HG02798 (cell line): ENCODE measurements at regions not wholly inside any gene's neighbourhood (a gene's known extent, or its start where the extent isn't known, plus 50 kb on each side); places are given as distances from the start of the nearest gene placed in this dataset.

ENCODE experiments used
- ATAC-seq: cut with Tn5 transposase; IDR thresholded peaks from one replicate; pipeline ENCODE4 v1.9.1; 2021; ENCODE audit warnings: mild to moderate bottlenecking; ENCODE audit not compliant: unreplicated experiment, poor library complexity

GRCh38 chr5:104733063-104733669 lies 1170.6 kb upstream of the NUDT12 start:
- no peak for ATAC-seq

DNA sequence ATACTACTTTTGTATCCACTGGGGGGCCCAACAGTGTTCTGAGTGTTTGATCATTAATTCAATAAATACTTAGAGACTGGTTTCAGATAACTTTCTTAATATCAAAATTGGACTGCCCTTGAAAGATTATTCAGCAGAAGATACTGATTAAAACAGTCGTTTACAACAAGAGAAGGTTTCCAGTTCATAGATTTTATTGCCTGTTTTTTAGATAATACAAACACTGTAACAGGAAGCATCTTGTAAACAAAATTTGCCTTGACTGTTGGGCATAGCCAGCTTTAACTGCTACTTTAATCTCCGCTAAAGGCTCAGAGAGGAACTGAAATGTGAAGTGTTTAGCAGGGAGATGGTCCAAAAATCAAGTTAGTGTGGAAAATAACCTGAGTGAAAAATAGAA lies 1168.7 kb upstream of the NUDT12 start:
- no peak for ATAC-seq

GRCh38 chr5:104708027-104708426 lies 1145.4 kb upstream of the NUDT12 start:
- no peak for ATAC-seq

GRCh38 chr5:104706600-104706999 lies 1144.0 kb upstream of the NUDT12 start:
- no peak for ATAC-seq

DNA sequence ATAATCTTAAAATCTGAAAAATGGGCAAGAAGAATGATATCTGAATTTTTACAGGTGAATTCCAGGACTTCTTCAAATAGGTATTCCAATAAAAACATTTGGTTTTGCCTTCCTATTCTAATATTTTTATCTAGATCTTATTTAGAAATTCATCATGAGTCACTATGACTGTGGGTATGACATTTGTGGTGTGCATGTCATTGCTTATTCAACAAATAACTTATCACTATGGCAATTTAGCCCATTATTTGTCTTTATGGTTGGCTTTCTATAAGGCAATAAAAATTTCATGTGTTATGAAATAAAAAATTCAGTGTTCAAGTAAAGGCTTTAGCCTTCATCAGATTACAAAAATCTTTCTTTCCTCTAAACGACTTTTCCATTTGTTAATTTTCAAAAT lies 1139.6 kb upstream of the NUDT12 start:
- no peak for ATAC-seq

- no peak for ATAC-seq
Observed at GRCh38 chr5:104699438-104699837, 1136.8 kb upstream of the NUDT12 start.

GRCh38 chr5:104661256-104661655 lies 1098.7 kb upstream of the NUDT12 start:
- no peak for ATAC-seq

DNA sequence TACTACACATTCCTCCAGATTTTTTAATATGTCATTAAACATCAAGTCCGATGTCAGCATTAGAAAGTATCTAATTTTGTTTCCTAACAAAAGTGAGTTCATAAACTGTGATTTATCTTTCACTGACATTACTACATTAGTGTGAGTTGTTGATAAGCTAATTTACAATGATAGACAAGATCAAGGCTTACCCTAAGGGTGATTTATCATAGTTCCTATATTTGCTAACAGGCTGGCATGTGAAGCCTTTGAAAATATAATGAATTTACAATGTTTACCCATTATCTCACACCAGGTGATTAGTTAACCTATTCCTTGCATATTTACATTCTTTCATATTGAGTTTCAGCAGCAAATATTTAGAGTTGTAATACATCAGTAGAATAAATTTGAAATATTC lies 1096.9 kb upstream of the NUDT12 start:
- ATAC-seq, result no peak

DNA sequence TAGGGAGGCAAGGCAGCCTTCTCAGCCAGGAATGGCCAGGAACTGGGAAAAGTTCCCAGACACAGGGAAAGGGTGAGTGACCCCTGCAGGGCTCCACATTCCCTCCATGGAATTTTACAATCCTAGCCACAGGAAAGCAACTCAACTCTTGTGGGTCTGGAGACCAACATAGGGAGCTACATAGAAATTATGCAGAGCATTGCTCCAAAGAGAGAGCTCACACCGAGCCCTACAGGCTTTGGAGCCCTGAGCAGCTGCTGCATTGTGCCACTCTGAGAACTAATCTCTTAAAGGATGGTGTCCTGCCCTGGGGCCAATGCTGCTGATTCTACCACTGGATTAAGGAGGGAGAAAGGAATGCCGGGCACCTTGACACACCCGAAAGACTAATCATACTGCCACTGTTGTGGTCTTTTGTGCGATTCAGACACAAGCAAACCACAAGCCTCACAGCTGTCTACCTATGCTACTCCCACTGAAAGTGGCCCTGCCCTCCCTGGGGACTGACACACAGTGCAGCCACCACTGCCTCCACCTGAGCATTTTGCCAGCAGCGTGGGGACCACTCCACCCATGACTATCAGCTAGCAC lies 1089.8 kb upstream of the NUDT12 start:
- ATAC-seq, result no peak

- ATAC-seq, result no peak
Observed at GRCh38 chr5:104650313-104651055, 1087.9 kb upstream of the NUDT12 start.

DNA sequence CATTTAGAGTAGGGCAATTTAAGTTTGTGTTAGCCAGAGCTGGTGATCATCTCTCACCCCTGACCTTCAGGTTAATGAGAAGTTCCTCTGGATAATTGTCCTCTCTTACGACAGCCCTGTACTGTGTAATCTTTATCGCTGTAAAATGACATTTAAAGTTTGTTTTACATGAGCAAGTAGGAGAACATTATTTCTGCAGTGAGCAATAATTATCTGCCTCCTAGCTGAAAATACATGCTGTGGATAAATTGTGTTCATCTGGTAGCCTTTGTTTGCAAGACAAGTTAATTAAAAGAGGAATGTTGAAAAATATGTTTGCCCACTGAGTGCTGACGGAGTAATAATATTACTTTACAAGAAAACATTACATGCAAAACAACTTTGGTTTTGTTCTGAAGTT lies 1083.8 kb upstream of the NUDT12 start:
- ATAC-seq, result no peak

GRCh38 chr5:104643320-104643719 lies 1080.7 kb upstream of the NUDT12 start:
- no peak for ATAC-seq

DNA sequence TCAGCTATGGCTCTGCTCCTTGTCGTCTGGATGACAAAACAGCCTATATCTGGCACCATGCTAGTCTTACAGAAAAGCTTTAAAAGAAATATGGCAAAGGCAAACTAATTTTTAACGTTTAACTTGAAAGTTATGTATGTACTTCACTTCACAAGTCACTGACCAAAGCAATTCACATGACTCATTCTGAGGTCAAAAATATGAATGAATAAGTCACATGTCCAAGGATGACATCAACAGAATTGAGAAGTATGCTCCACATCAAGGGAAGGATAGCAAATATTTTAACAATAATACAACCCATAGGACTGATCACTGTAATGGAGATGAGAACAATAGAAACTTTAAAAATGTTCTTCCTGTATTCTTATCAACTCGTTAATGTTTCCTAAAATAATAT lies 1072.6 kb upstream of the NUDT12 start:
- no peak for ATAC-seq

GRCh38 chr5:104628911-104629310 lies 1066.3 kb upstream of the NUDT12 start:
- no peak for ATAC-seq

GRCh38 chr5:104626122-104626521 lies 1063.5 kb upstream of the NUDT12 start:
- no peak for ATAC-seq

- no peak for ATAC-seq
Observed at GRCh38 chr5:104612005-104612404, 1049.4 kb upstream of the NUDT12 start.

DNA sequence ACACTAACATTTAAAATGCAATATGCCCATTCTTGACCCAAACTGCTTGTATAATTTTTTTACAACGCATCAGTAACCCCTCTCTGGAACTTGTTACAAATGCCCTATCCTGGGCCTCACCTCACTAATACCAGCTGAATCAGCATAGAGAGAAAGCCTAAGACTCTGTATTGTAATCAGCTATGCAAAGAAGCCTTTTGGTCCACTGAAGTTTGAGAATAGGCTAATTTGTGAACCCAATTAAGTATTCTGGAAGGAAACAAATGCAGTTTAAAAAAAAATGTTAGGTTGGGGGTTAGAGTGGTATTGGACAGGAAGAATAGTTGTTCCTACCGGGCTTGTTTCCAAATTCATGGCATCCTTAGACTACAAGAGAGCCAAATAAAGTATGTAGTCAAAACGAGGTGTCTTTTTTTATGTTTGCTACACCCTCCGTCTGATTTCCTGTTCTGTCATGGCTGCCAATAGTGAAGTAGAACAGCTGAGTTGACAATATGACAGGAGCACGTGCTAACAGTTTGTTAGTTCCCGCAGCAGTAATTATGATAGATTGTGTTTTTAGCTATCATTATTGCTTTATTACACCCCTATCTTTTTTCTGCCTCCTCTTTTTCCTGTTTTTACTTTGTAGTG lies 1048.7 kb upstream of the NUDT12 start:
- no peak for ATAC-seq

GRCh38 chr5:104606258-104606829 lies 1043.8 kb upstream of the NUDT12 start:
- ATAC-seq, result no peak

GRCh38 chr5:104599726-104600125 lies 1037.1 kb upstream of the NUDT12 start:
- no peak for ATAC-seq

GRCh38 chr5:104598285-104598684 lies 1035.7 kb upstream of the NUDT12 start:
- no peak for ATAC-seq

GRCh38 chr5:104594850-104595249 lies 1032.3 kb upstream of the NUDT12 start:
- ATAC-seq, result no peak
